OCI-LY3 (cell line): ENCODE measurements at regions not wholly inside any gene's neighbourhood (a gene's known extent, or its start where the extent isn't known, plus 50 kb on each side); places are given as distances from the start of the nearest gene placed in this dataset.

Experiments
- EZH2phosphoT487 ChIP-seq: fragments of 200-600 bp; shearing (Covaris generic); IDR thresholded peaks from 2 replicates; pipeline ENCODE4 v1.6.1; 2018; ENCODE audit warnings: antibody characterized with exemption, mixed run types, low read depth
- TF ChIP-seq, protein P1 (sequence below): fragments of 200-600, 300-600 bp; sonication (generic); IDR thresholded peaks from 2 replicates; pipeline ENCODE4 v1.5.1; 2014; ENCODE audit warnings: antibody characterized with exemption, low read length, low read depth

DNA sequence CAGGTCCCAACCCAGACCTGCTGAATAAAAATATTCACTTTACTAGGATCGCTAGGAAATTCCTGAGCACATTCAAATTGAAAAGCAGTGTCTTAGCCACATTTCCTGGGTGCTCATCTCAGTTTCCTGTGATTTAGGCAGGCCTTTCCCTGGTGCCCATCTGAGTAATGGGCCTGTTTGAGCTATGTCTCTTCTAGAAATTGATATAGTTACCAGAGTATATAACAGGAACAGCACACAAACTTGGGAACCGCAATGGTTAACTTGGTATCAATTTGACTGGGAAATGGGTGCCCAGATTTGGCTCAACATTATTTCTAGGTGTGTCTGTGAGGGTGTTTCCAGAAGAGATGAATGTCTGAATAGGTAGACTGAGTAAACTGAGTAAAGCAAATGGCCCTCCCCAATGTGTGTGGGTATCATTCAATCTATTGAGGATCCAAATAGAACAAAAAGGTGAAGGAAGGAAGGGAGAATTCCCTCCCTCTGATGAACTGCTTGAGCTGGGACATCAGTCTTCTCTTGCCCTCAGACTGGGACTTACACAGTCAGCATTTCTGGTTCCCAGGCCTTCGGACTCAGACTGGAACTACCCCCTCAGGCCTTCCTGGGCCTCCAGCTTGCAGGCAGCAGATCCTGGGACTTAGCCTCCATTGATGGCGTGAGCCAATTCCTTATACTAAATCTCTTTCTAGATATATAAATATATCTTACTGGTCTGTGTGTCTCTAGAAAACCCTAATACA lies 99.1 kb downstream of the CCDC71L start:
- no peak for TF ChIP-seq EZH2phosphoT487
- TF ChIP-seq, protein P1, sequence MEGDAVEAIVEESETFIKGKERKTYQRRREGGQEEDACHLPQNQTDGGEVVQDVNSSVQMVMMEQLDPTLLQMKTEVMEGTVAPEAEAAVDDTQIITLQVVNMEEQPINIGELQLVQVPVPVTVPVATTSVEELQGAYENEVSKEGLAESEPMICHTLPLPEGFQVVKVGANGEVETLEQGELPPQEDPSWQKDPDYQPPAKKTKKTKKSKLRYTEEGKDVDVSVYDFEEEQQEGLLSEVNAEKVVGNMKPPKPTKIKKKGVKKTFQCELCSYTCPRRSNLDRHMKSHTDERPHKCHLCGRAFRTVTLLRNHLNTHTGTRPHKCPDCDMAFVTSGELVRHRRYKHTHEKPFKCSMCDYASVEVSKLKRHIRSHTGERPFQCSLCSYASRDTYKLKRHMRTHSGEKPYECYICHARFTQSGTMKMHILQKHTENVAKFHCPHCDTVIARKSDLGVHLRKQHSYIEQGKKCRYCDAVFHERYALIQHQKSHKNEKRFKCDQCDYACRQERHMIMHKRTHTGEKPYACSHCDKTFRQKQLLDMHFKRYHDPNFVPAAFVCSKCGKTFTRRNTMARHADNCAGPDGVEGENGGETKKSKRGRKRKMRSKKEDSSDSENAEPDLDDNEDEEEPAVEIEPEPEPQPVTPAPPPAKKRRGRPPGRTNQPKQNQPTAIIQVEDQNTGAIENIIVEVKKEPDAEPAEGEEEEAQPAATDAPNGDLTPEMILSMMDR, result no peak
